ENCODE measurements at regions not wholly inside any gene's neighbourhood (a gene's known extent, or its start where the extent isn't known, plus 50 kb on each side); places are given as distances from the start of the nearest gene placed in this dataset.

DNA sequence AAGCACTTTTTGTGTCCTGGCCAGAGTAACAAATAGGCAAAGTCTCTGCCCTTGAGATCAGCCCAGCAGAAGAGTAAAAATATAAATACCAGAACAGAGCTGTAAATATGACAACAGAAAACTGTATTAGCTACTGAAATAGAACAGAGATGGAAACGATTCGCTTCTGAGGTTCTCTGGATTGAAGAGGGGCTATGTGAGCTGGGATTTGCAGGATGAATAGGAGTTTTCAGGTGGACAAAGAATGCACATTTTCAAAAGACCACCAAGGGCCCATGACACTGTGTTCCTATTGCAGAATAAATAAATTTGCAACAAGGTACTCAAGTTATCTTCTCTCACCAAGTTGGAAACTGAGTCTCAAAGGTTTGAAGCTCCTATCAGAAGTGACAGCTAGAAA is 176.6 kb downstream of the BCL11B start (continued):
- TF ChIP-seq, protein P1, sequence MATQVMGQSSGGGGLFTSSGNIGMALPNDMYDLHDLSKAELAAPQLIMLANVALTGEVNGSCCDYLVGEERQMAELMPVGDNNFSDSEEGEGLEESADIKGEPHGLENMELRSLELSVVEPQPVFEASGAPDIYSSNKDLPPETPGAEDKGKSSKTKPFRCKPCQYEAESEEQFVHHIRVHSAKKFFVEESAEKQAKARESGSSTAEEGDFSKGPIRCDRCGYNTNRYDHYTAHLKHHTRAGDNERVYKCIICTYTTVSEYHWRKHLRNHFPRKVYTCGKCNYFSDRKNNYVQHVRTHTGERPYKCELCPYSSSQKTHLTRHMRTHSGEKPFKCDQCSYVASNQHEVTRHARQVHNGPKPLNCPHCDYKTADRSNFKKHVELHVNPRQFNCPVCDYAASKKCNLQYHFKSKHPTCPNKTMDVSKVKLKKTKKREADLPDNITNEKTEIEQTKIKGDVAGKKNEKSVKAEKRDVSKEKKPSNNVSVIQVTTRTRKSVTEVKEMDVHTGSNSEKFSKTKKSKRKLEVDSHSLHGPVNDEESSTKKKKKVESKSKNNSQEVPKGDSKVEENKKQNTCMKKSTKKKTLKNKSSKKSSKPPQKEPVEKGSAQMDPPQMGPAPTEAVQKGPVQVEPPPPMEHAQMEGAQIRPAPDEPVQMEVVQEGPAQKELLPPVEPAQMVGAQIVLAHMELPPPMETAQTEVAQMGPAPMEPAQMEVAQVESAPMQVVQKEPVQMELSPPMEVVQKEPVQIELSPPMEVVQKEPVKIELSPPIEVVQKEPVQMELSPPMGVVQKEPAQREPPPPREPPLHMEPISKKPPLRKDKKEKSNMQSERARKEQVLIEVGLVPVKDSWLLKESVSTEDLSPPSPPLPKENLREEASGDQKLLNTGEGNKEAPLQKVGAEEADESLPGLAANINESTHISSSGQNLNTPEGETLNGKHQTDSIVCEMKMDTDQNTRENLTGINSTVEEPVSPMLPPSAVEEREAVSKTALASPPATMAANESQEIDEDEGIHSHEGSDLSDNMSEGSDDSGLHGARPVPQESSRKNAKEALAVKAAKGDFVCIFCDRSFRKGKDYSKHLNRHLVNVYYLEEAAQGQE (IDR thresholded peaks at IDR 0.05; ENCODE audit: low read depth, low read length): no peak

DNA sequence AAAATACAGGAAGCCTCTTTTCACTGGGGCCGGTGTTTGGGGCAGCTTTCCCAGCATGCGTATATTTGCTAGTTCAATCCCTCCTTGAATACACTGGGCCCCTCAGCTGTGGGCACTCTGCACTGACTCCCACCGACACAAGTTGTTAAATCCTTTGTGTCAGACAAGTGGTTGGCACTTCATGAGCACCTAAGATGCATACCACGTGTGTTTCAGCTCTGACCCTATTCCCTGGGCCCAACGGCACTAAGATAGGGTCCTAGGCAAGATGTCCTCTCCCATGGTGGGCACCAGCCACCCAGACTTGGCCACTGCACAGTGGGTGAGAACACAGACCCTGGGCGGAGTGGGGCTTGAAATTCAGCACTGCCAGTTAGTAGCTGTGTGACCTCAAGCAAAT is 173.8 kb downstream of the BCL11B start:
- H3K79me2 ChIP-seq (ENCODE audit: insufficient read depth): no peaks in the 10 kb centered on the region
- DNase-seq: no peak
- WGBS (ENCODE audit: low lambda C conversion rate): 9% methylated on average over 5 of the region's 6 CpGs
- H4K20me1 ChIP-seq (ENCODE audit: insufficient read depth): no peaks in the 10 kb centered on the region
- 0 out of 2 replicates have a peak, but pooled peaks cover 17% of the 10 kb centered on the region for H3K27me3 ChIP-seq (ENCODE audit: insufficient read depth)
- H3F3A ChIP-seq (replicated peaks; ENCODE audit: insufficient read depth): no peaks in the 10 kb centered on the region
- CTCF ChIA-PET: no interaction called here
- no peak overlapping the region for H3K9ac ChIP-seq
- no peaks in the 10 kb centered on the region for H3K9me3 ChIP-seq
- H3K27ac ChIP-seq (ENCODE audit: low read depth in 2 of 2, low read length in 1 of 2): no peak overlapping the region
- POLR2A ChIA-PET: no interaction called here
- H3K36me3 ChIP-seq (replicated peaks in 1 of 2; ENCODE audit: control insufficient read depth in 1 of 2, insufficient read depth in 2 of 2, low read length in 1 of 2): no peaks in the 10 kb centered on the region
- TF ChIP-seq EZH2phosphoT487 (IDR thresholded peaks at IDR 0.05; ENCODE audit: borderline replicate concordance, low read depth) (no peak), TEAD4 (IDR thresholded peaks at IDR 0.05; ENCODE audit: borderline replicate concordance, insufficient read depth) (no peak), SMC3 (IDR thresholded peaks at IDR 0.05; ENCODE audit: low read depth, low read length) (no peak), MEF2A (IDR thresholded peaks at IDR 0.05; ENCODE audit: borderline replicate concordance, low read depth) (no peak), RFX5 (IDR thresholded peaks at IDR 0.05; ENCODE audit: low read length) (no peak)
- TF ChIP-seq, protein P2, sequence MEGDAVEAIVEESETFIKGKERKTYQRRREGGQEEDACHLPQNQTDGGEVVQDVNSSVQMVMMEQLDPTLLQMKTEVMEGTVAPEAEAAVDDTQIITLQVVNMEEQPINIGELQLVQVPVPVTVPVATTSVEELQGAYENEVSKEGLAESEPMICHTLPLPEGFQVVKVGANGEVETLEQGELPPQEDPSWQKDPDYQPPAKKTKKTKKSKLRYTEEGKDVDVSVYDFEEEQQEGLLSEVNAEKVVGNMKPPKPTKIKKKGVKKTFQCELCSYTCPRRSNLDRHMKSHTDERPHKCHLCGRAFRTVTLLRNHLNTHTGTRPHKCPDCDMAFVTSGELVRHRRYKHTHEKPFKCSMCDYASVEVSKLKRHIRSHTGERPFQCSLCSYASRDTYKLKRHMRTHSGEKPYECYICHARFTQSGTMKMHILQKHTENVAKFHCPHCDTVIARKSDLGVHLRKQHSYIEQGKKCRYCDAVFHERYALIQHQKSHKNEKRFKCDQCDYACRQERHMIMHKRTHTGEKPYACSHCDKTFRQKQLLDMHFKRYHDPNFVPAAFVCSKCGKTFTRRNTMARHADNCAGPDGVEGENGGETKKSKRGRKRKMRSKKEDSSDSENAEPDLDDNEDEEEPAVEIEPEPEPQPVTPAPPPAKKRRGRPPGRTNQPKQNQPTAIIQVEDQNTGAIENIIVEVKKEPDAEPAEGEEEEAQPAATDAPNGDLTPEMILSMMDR (IDR thresholded peaks at IDR 0.05): no peak
- no peaks in the 10 kb centered on the region for H3K4me1 ChIP-seq (ENCODE audit: control insufficient read depth in 1 of 2, insufficient read depth in 2 of 2, low read depth in 1 of 2, low read length in 1 of 2)
- no peak overlapping the region for H3K4me3 ChIP-seq (ENCODE audit: low read depth in 2 of 2, low read length in 1 of 2)
- no peak overlapping the region for H2AFZ ChIP-seq (ENCODE audit: low read depth)
- no peaks in the 10 kb centered on the region for H3K9me2 ChIP-seq
- H3K4me2 ChIP-seq: no peak overlapping the region

GRCh38 chr14:99099051-99099787 is 172.8 kb downstream of the BCL11B start:
- H3K9me2 ChIP-seq: no peaks in the 10 kb centered on the region
- POLR2A ChIA-PET: no interaction called here
- H2AFZ ChIP-seq (ENCODE audit: low read depth): no peak overlapping the region
- no peaks in the 10 kb centered on the region for H3K9me3 ChIP-seq
- no peaks in the 10 kb centered on the region for H3K36me3 ChIP-seq (replicated peaks in 1 of 2; ENCODE audit: control insufficient read depth in 1 of 2, insufficient read depth in 2 of 2, low read length in 1 of 2)
- no peaks in the 10 kb centered on the region for H3K4me1 ChIP-seq (ENCODE audit: control insufficient read depth in 1 of 2, insufficient read depth in 2 of 2, low read depth in 1 of 2, low read length in 1 of 2)
- no peak for TF ChIP-seq YY1 (IDR thresholded peaks at IDR 0.05; ENCODE audit: low read depth)
- TF ChIP-seq ZBTB33 (IDR thresholded peaks at IDR 0.05; ENCODE audit: borderline replicate concordance, low read depth): no peak
- no peak overlapping the region for H3K9ac ChIP-seq
- 0 out of 2 replicates have a peak, but pooled peaks cover 17% of the 10 kb centered on the region for H3K27me3 ChIP-seq (ENCODE audit: insufficient read depth)
- CTCF ChIA-PET: no interaction called here
- no peaks in the 10 kb centered on the region for H4K20me1 ChIP-seq (ENCODE audit: insufficient read depth)
- no peak overlapping the region for H3K4me3 ChIP-seq (ENCODE audit: low read depth in 2 of 2, low read length in 1 of 2)
- H3F3A ChIP-seq (replicated peaks; ENCODE audit: insufficient read depth): no peaks in the 10 kb centered on the region
- 2% methylated on average over 11 of the region's 16 CpGs for WGBS (ENCODE audit: low lambda C conversion rate)
- no peak overlapping the region for H3K27ac ChIP-seq (ENCODE audit: low read depth in 2 of 2, low read length in 1 of 2)
- DNase-seq: no peak
- no peak overlapping the region for H3K4me2 ChIP-seq
- H3K79me2 ChIP-seq (ENCODE audit: insufficient read depth): no peaks in the 10 kb centered on the region

All from SK-N-SH (cell line).